Loucy (cell line): ENCODE measurements at regions not wholly inside any gene's neighbourhood (a gene's known extent, or its start where the extent isn't known, plus 50 kb on each side); places are given as distances from the start of the nearest gene placed in this dataset.

Source experiments
- H2AFZ ChIP-seq: fragments of 200-600 bp; sonication (generic); 2 replicates; pipeline ENCODE4 v1.6.0; 2016; ENCODE audit warnings: antibody characterized with exemption, mild to moderate bottlenecking, low read length, moderate library complexity
- H3F3A ChIP-seq: fragments of 200-600 bp; 2 replicates; pipeline ENCODE4 v1.6.0; 2016; ENCODE audit warnings: antibody characterized with exemption, low read depth, mild to moderate bottlenecking
- H3K27me3 ChIP-seq: fragments of 200-600 bp; sonication (generic); 2 replicates; pipeline ENCODE4 v1.6.1; 2014; ENCODE audit warnings: low read length, mild to moderate bottlenecking; ENCODE audit not compliant: insufficient read depth, poor library complexity, severe bottlenecking
- H3K36me3 ChIP-seq: fragments of 200-600 bp; sonication (generic); 2 replicates; pipeline ENCODE4 v1.6.1; 2016; ENCODE audit warnings: low read length; ENCODE audit not compliant: insufficient read depth
- H3K4me1 ChIP-seq: fragments of 200-600 bp; sonication (generic); 2 replicates; pipeline ENCODE4 v1.5.1; 2014; ENCODE audit warnings: low read length, mild to moderate bottlenecking; ENCODE audit not compliant: insufficient read depth, poor library complexity, severe bottlenecking
- H3K4me2 ChIP-seq: fragments of 200-600 bp; sonication (generic); 2 replicates; pipeline ENCODE4 v1.6.0; 2014; ENCODE audit warnings: antibody characterized with exemption, low read length, low read depth, mild to moderate bottlenecking; ENCODE audit not compliant: poor library complexity, severe bottlenecking
- H3K4me3 ChIP-seq: fragments of 200-600 bp; sonication (generic); 2 replicates; pipeline ENCODE4 v1.5.1; 2014; ENCODE audit warnings: low read length, mild to moderate bottlenecking, mixed read lengths; ENCODE audit not compliant: poor library complexity, severe bottlenecking
- H3K79me2 ChIP-seq: fragments of 200-600 bp; sonication (generic); 2 replicates; pipeline ENCODE4 v1.6.1; 2014; ENCODE audit warnings: low read length; ENCODE audit not compliant: insufficient read depth
- H3K9ac ChIP-seq: fragments of 200-600 bp; sonication (generic); 2 replicates; pipeline ENCODE4 v1.6.0; 2014; ENCODE audit warnings: mild to moderate bottlenecking, low read depth, low read length, moderate library complexity; ENCODE audit not compliant: poor library complexity, severe bottlenecking
- H3K9me2 ChIP-seq: fragments of 200-600 bp; sonication (generic); replicated peaks from 2 replicates; pipeline ENCODE4 v1.6.1; 2016; ENCODE audit warnings: low read depth, low read length, mixed read lengths
- H3K9me3 ChIP-seq: fragments of 200-600 bp; sonication (generic); 2 replicates; pipeline ENCODE4 v1.6.1; 2014; ENCODE audit warnings: mild to moderate bottlenecking, antibody characterized with exemption, low read length, low read depth; ENCODE audit not compliant: insufficient read depth
- H4K20me1 ChIP-seq: fragments of 200-600 bp; sonication (generic); 2 replicates; pipeline ENCODE4 v1.6.0; 2014; ENCODE audit warnings: antibody characterized with exemption, low read length, mild to moderate bottlenecking; ENCODE audit not compliant: insufficient read depth, poor library complexity, severe bottlenecking
- CTCF ChIP-seq: fragments of 200-600 bp; sonication (generic); conservative IDR thresholded peaks from 2 replicates; pipeline ENCODE4 v1.5.1; 2014; ENCODE audit warnings: mild to moderate bottlenecking, antibody characterized with exemption, low read length
- EZH2phosphoT487 ChIP-seq: fragments of 200-600 bp; IDR thresholded peaks from 2 replicates; pipeline ENCODE4 v1.6.1; 2018; ENCODE audit warnings: antibody characterized with exemption, mild to moderate bottlenecking, moderate library complexity, borderline replicate concordance

- no peak overlapping the region for H3K4me3 ChIP-seq
- no peaks in the 10 kb centered on the region for H3F3A ChIP-seq
- no peaks in the 10 kb centered on the region for H3K36me3 ChIP-seq
- no peaks in the 10 kb centered on the region for H4K20me1 ChIP-seq
- H3K9me3 ChIP-seq = no peaks in the 10 kb centered on the region
- H3K79me2 ChIP-seq = no peaks in the 10 kb centered on the region
- no peaks in the 10 kb centered on the region for H3K27me3 ChIP-seq
- no peak overlapping the region for H3K4me2 ChIP-seq
- H3K9me2 ChIP-seq = no peaks in the 10 kb centered on the region
- no peak overlapping the region for H3K9ac ChIP-seq
- H2AFZ ChIP-seq = no peak overlapping the region
- no peak for TF ChIP-seq CTCF
- no peak for TF ChIP-seq EZH2phosphoT487
- no peaks in the 10 kb centered on the region for H3K4me1 ChIP-seq
Observed at GRCh38 chr4:92234393-92235176, 69.2 kb upstream of the GRID2 start.

GRCh38 chr4:92235731-92236130 lies 68.0 kb upstream of the GRID2 start:
- H3K36me3 ChIP-seq = no peaks in the 10 kb centered on the region
- no peak overlapping the region for H2AFZ ChIP-seq
- H3K4me1 ChIP-seq = no peaks in the 10 kb centered on the region

GRCh38 chr4:92236877-92237276 lies 66.9 kb upstream of the GRID2 start:
- Histone ChIP-seq H3K36me3 (no peaks in the 10 kb centered on the region), H3F3A (no peaks in the 10 kb centered on the region), H3K9ac (no peak overlapping the region), H3K4me2 (no peak overlapping the region), H2AFZ (no peak overlapping the region), H4K20me1 (no peaks in the 10 kb centered on the region), H3K4me1 (no peaks in the 10 kb centered on the region), H3K79me2 (no peaks in the 10 kb centered on the region), H3K9me2 (no peaks in the 10 kb centered on the region), H3K4me3 (no peak overlapping the region), H3K27me3 (no peaks in the 10 kb centered on the region), H3K9me3 (no peaks in the 10 kb centered on the region)
- TF ChIP-seq CTCF (no peak), EZH2phosphoT487 (no peak)

More at GRCh38 chr4:92235731-92236130, 68.0 kb upstream of the GRID2 start:
- H3K79me2 ChIP-seq = no peaks in the 10 kb centered on the region
- H3K9me2 ChIP-seq = no peaks in the 10 kb centered on the region
- TF ChIP-seq EZH2phosphoT487 = no peak
- TF ChIP-seq CTCF = no peak
- no peak overlapping the region for H3K9ac ChIP-seq
- no peaks in the 10 kb centered on the region for H3K27me3 ChIP-seq
- no peak overlapping the region for H3K4me2 ChIP-seq
- H3K9me3 ChIP-seq = no peaks in the 10 kb centered on the region
- no peaks in the 10 kb centered on the region for H4K20me1 ChIP-seq
- H3K4me3 ChIP-seq = no peak overlapping the region
- H3F3A ChIP-seq = no peaks in the 10 kb centered on the region
